ENCODE measurements at regions not wholly inside any gene's neighbourhood (a gene's known extent, or its start where the extent isn't known, plus 50 kb on each side); places are given as distances from the start of the nearest gene placed in this dataset.

- Mint-ChIP-seq H3K4me3 (ENCODE audit: low read depth) (no peak overlapping the region), H3K27me3 (no peaks in the 10 kb centered on the region), H3K27ac (no peak overlapping the region), H3K4me1 (ENCODE audit: low read depth) (peaks cover 8% of the 10 kb centered on the region), H3K36me3 (ENCODE audit: insufficient read depth) (no peaks in the 10 kb centered on the region), H3K9me3 (ENCODE audit: low read depth) (no peaks in the 10 kb centered on the region)
- TF ChIP-seq CTCF (IDR thresholded peaks at IDR 0.05; ENCODE audit: unreplicated experiment) = no peak
- no peak for DNase-seq (ENCODE audit: low spot score, unreplicated experiment)
These were observed 265.5 kb downstream of the SATB1 start for GRCh38 chr3:18159681-18160080.

DNA sequence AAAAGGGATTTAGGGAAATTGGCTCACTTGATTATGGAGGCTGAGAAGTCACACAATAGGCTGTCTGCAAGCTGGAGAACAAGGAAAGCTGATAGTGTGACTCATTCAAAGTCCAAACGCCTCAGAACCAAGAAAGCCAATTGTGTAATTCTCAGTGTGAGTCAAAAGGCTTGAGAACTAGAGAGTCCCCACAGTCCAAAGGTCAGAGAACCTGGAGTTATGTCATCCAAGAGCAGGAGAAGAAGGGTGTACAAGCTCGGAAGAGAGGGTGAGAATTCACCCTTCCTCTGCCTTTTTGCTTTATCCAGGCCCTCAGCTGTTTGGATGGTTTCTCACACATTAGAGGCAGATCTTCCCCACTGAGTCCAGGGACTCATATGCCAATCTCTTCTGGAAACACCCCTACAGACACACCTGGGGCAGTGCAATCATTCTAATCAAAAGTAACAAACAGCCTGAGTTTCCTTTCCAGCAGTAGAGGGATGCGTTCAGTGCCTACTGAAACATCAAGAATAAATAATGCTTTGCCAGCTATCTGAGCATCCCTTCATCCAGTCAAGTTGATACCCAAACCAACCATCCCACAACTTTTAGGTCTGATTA is 271.5 kb downstream of the SATB1 start:
- Mint-ChIP-seq H3K27ac (peak overlapping the region; percentile 45), H3K4me1 (ENCODE audit: low read depth) (peaks cover 18% of the 10 kb centered on the region), H3K27me3 (no peaks in the 10 kb centered on the region), H3K36me3 (ENCODE audit: insufficient read depth) (peaks cover 1% of the 10 kb centered on the region), H3K9me3 (ENCODE audit: low read depth) (no peaks in the 10 kb centered on the region), H3K4me3 (ENCODE audit: low read depth) (no peak overlapping the region)
- no peak for DNase-seq (ENCODE audit: low spot score, unreplicated experiment)
- no peak for TF ChIP-seq CTCF (IDR thresholded peaks at IDR 0.05; ENCODE audit: unreplicated experiment)

GRCh38 chr3:18151199-18151598 is 273.9 kb downstream of the SATB1 start:
- TF ChIP-seq CTCF (IDR thresholded peaks at IDR 0.05; ENCODE audit: unreplicated experiment) = no peak
- peaks cover 14% of the 10 kb centered on the region for H3K4me1 Mint-ChIP-seq (ENCODE audit: low read depth)

GRCh38 chr3:18149935-18150334 is 275.2 kb downstream of the SATB1 start:
- no peak for TF ChIP-seq CTCF (IDR thresholded peaks at IDR 0.05; ENCODE audit: unreplicated experiment)
- Mint-ChIP-seq H3K4me1 (ENCODE audit: low read depth) (peaks cover 13% of the 10 kb centered on the region), H3K27ac (no peak overlapping the region), H3K9me3 (ENCODE audit: low read depth) (no peaks in the 10 kb centered on the region), H3K27me3 (no peaks in the 10 kb centered on the region), H3K36me3 (ENCODE audit: insufficient read depth) (peaks cover 1% of the 10 kb centered on the region), H3K4me3 (ENCODE audit: low read depth) (no peak overlapping the region)
- no peak for DNase-seq (ENCODE audit: low spot score, unreplicated experiment)

More at GRCh38 chr3:18151199-18151598, 273.9 kb downstream of the SATB1 start:
- H3K4me3 Mint-ChIP-seq (ENCODE audit: low read depth) = no peak overlapping the region
- no peaks in the 10 kb centered on the region for H3K27me3 Mint-ChIP-seq
- H3K27ac Mint-ChIP-seq = no peak overlapping the region
- H3K36me3 Mint-ChIP-seq (ENCODE audit: insufficient read depth) = peaks cover 1% of the 10 kb centered on the region
- DNase-seq (ENCODE audit: low spot score, unreplicated experiment) = no peak
- no peaks in the 10 kb centered on the region for H3K9me3 Mint-ChIP-seq (ENCODE audit: low read depth)

- Mint-ChIP-seq H3K36me3 (ENCODE audit: insufficient read depth) (peaks cover 1% of the 10 kb centered on the region), H3K4me3 (ENCODE audit: low read depth) (no peak overlapping the region), H3K27me3 (no peaks in the 10 kb centered on the region), H3K9me3 (ENCODE audit: low read depth) (no peaks in the 10 kb centered on the region), H3K4me1 (ENCODE audit: low read depth) (peaks cover 12% of the 10 kb centered on the region), H3K27ac (no peak overlapping the region)
- no peak for DNase-seq (ENCODE audit: low spot score, unreplicated experiment)
- no peak for TF ChIP-seq CTCF (IDR thresholded peaks at IDR 0.05; ENCODE audit: unreplicated experiment)
These were observed 275.8 kb downstream of the SATB1 start for GRCh38 chr3:18149386-18149785.

All from progenitor cell of endocrine pancreas (in vitro differentiated cells).